ENCODE measurements at regions not wholly inside any gene's neighbourhood (a gene's known extent, or its start where the extent isn't known, plus 50 kb on each side); places are given as distances from the start of the nearest gene placed in this dataset.

- TF ChIP-seq CTCF (IDR thresholded peaks at IDR 0.05; ENCODE audit: low read depth, low read length, missing input control), result no peak
- TF ChIP-seq TAF1 (conservative IDR thresholded peaks at IDR 0.05), result no peak
- no peak for TF ChIP-seq MAX (IDR thresholded peaks at IDR 0.05)
- TF ChIP-seq SP1 (IDR thresholded peaks at IDR 0.05), result no peak
- no peak for TF ChIP-seq ZBTB33 (IDR thresholded peaks at IDR 0.05)
- TF ChIP-seq NR2F2 (IDR thresholded peaks at IDR 0.05), result no peak
- no peak for TF ChIP-seq REST (IDR thresholded peaks at IDR 0.05)
- no peak for TF ChIP-seq JUND (IDR thresholded peaks at IDR 0.05)
- TF ChIP-seq RAD21 (IDR thresholded peaks at IDR 0.05), result no peak
- TF ChIP-seq GABPA (IDR thresholded peaks at IDR 0.05 in 1 of 2, conservative IDR thresholded peaks at IDR 0.05 in 1 of 2), result no peak
- TF ChIP-seq YY1 (IDR thresholded peaks at IDR 0.05), result no peak
- TF ChIP-seq ATF3 (IDR thresholded peaks at IDR 0.05), result no peak
- no peak for TF ChIP-seq FOXA1 (IDR thresholded peaks at IDR 0.05)
Measured at GRCh38 chr4:54607067-54607466, 50.7 kb upstream of the KIT start.
